GM12878 (cell line): ENCODE measurements at regions not wholly inside any gene's neighbourhood (a gene's known extent, or its start where the extent isn't known, plus 50 kb on each side); places are given as distances from the start of the nearest gene placed in this dataset.

Experiments
- ATAC-seq: fragments of 200-7000 bp; cut with Tn5 transposase; 3 replicates; pipeline ENCODE4 v1.9.1; 2020; ENCODE audit warnings: mild to moderate bottlenecking, moderate library complexity
- BruUV-seq: library from RNA; stranded (reverse); fragments of 400-500 nt; replicated peaks from 2 replicates; lab custom pipeline; 2021; lab: Mats Ljungman, UMichigan
- CTCF ChIA-PET: fragments of 300-600 bp; sonication (Branson Sonifier 250); formaldehyde crosslinking; extraction: SDS; loops from one replicate; lab custom pipeline; 2021; ENCODE audit warnings: inconsistent platforms; lab: Yijun Ruan, JAX
- POLR2A ChIA-PET: fragments of 350-600 bp; formaldehyde crosslinking; extraction: SDS; loops from one replicate; lab custom pipeline; 2021; ENCODE audit warnings: inconsistent platforms; lab: Charles Lee
- RAD21 ChIA-PET: fragments of 300-600 bp; sonication (Branson Sonifier 250); formaldehyde crosslinking; loops from one replicate; lab custom pipeline; 2023; ENCODE audit warnings: antibody characterized with exemption; ENCODE audit not compliant: unreplicated experiment; lab: Charles Lee
- SMC1A ChIA-PET: fragments of 300-600 bp; sonication (Branson Sonifier 250); formaldehyde crosslinking; loops from one replicate; lab custom pipeline; 2023; ENCODE audit not compliant: unreplicated experiment, uncharacterized antibody; lab: Charles Lee
- DNase-seq: peaks from one replicate; pipeline ENCODE4 v3.0.0-alpha.2; 2011; ENCODE audit warnings: low read depth, low spot score
- FAIRE-seq: peaks from 3 replicates; lab custom pipeline; 2011; peaks lifted over from hg19 to GRCh38; lab: Jason Lieb, UNC
- H2AFZ ChIP-seq: 2 replicates; pipeline ENCODE4 v1.6.0; 2011; ENCODE audit warnings: low read depth, low read length, control low read depth; ENCODE audit not compliant: control insufficient read depth
- H3K27ac ChIP-seq: 2 replicates; pipeline ENCODE4 v1.5.1; 2011; ENCODE audit warnings: control low read depth; ENCODE audit not compliant: control insufficient read depth, insufficient read depth
- H3K27me3 ChIP-seq, 2 experiments: replicated peaks in 1 of 2; 2 replicates each; pipeline versions ENCODE4 v1.6.0 to v1.6.1; 2011; ENCODE audit warnings: low read length in 1 of 2; ENCODE audit not compliant: control insufficient read depth in 2 of 2, insufficient read depth in 2 of 2
- H3K36me3 ChIP-seq, 2 experiments: 2 replicates each; pipeline ENCODE4 v1.5.1; 2011; ENCODE audit warnings: low read length in 1 of 2; ENCODE audit not compliant: control insufficient read depth in 2 of 2, insufficient read depth in 2 of 2
- H3K4me1 ChIP-seq: 2 replicates; pipeline ENCODE4 v1.6.1; 2011; ENCODE audit warnings: mild to moderate bottlenecking, low read length, moderate library complexity, mixed read lengths; ENCODE audit not compliant: control insufficient read depth, insufficient read depth
- H3K4me2 ChIP-seq: 2 replicates; pipeline ENCODE4 v1.6.0; 2011; ENCODE audit warnings: control low read depth; ENCODE audit not compliant: control insufficient read depth, insufficient read depth
- H3K4me3 ChIP-seq: fragments of 200-600 bp; sonication (generic); 2 replicates; pipeline ENCODE4 v1.5.1; 2016
- H3K79me2 ChIP-seq: 2 replicates; pipeline ENCODE4 v1.6.0; 2011; ENCODE audit warnings: low read length; ENCODE audit not compliant: control insufficient read depth, insufficient read depth
- H3K9ac ChIP-seq: 2 replicates; pipeline ENCODE4 v1.8.0; 2011; ENCODE audit warnings: low read length, control low read depth, mixed read lengths; ENCODE audit not compliant: control insufficient read depth, insufficient read depth
- H3K9me3 ChIP-seq: replicated peaks from 3 replicates; pipeline ENCODE4 v1.5.1; 2011; ENCODE audit warnings: mild to moderate bottlenecking, low read length; ENCODE audit not compliant: control insufficient read depth, insufficient read depth
- H4K20me1 ChIP-seq: 2 replicates; pipeline ENCODE4 v1.6.0; 2011; ENCODE audit not compliant: control insufficient read depth, insufficient read depth
- CEBPZ ChIP-seq: fragments of 150-350 bp; IDR thresholded peaks from 2 replicates; pipeline ENCODE4 v1.6.1; 2016; ENCODE audit warnings: low read depth, low read length
- EGR1 ChIP-seq, 2 experiments: IDR thresholded peaks; 1 replicate in 1 of 2; 2 replicates in 1 of 2; pipeline ENCODE4 v1.6.1; 2011 to 2012; ENCODE audit warnings: low read depth in 2 of 2, low read length in 2 of 2, borderline replicate concordance in 1 of 2, mild to moderate bottlenecking in 1 of 2, moderate library complexity in 1 of 2
- IRF4 ChIP-seq: IDR thresholded peaks from 2 replicates; pipeline ENCODE4 v1.6.1; 2011; ENCODE audit warnings: low read depth, low read length
- PRDM15 ChIP-seq: fragments of 450-650 bp; formaldehyde crosslinking; IDR thresholded peaks from 2 replicates; pipeline ENCODE4 v1.4.0; 2020; ENCODE audit warnings: mild to moderate bottlenecking, moderate library complexity
- TCF3 ChIP-seq: IDR thresholded peaks from 2 replicates; pipeline ENCODE4 v1.6.1; 2012; ENCODE audit warnings: low read depth, mild to moderate bottlenecking, low read length, borderline replicate concordance; ENCODE audit not compliant: insufficient read depth
- in situ Hi-C: fragments of 300-500 bp; cut with MboI; formaldehyde crosslinking; loops from 9 replicates; pipeline ENCODE4 v1.14.3; 2018; ENCODE audit warnings: mixed read lengths
- intact Hi-C: fragments of 100-400 bp; cut with micrococcal nuclease; formaldehyde crosslinking; loops from one replicate; pipeline ENCODE4 v1.14.2; 2022; ENCODE audit not compliant: unreplicated experiment

- in situ Hi-C loops, result no loop called here
- Histone ChIP-seq H3K9ac (no peak overlapping the region), H3K4me1 (no peaks in the 10 kb centered on the region), H2AFZ (no peak overlapping the region), H3K79me2 (no peaks in the 10 kb centered on the region), H3K27me3 (no peaks in the 10 kb centered on the region), H3K27ac (no peak overlapping the region), H3K4me3 (no peak overlapping the region), H4K20me1 (no peaks in the 10 kb centered on the region), H3K36me3 (no peaks in the 10 kb centered on the region), H3K4me2 (no peak overlapping the region), H3K9me3 (no peaks in the 10 kb centered on the region)
- RAD21 ChIA-PET, result no interaction called here
- TF ChIP-seq EGR1 (IDR thresholded peaks at IDR 0.05; ENCODE audit: borderline replicate concordance in 1 of 2, low read depth in 2 of 2, low read length in 2 of 2) (no peak), TCF3 (no peak), IRF4 (no peak), PRDM15 (CRISPR knock-in tag) (no peak), CEBPZ (no peak)
- no TSS peak for BruUV-seq
- POLR2A ChIA-PET, result no interaction called here
- no peak for DNase-seq
- no peak for ATAC-seq
- no peak for FAIRE-seq
- CTCF ChIA-PET, result interaction anchor here (0.6 kb wide), 1 partner anchor 19 kb away, joined by 3 read pairs; no protein-coding TSS in a partner anchor
- intact Hi-C loops, result no loop called here
- SMC1A ChIA-PET, result no interaction called here
These were observed 185.5 kb upstream of the TECRL start for GRCh38 chr4:64594723-64595122.
